Stomach (tissue), 4 donors: ENCODE measurements at regions not wholly inside any gene's neighbourhood (a gene's known extent, or its start where the extent isn't known, plus 50 kb on each side); places are given as distances from the start of the nearest gene placed in this dataset.

Source experiments
- CTCF ChIP-seq, 7 experiments: fragments of 450-650 bp in 4 of 7; fragments of 200-600 bp in 3 of 7; sonication (generic) in 3 of 7; IDR thresholded peaks; one replicate each; pipeline ENCODE4 v1.5.1; 2016 to 2019; ENCODE audit warnings: antibody characterized with exemption in 7 of 7, control low read depth in 2 of 7, mild to moderate bottlenecking in 1 of 7
- POLR2A ChIP-seq, 4 donors: fragments of 450-650 bp; IDR thresholded peaks; one replicate each; pipeline ENCODE4 v1.6.1; 2016; ENCODE audit warnings: antibody characterized with exemption in 4 of 4, control low read depth in 2 of 4, mild to moderate bottlenecking in 1 of 4, moderate library complexity in 1 of 4

GRCh38 chr11:105393326-105393725 is 216.5 kb upstream of the GRIA4 start:
- no peak for TF ChIP-seq CTCF (IDR thresholded peaks at IDR 0.05)
- no peak for TF ChIP-seq POLR2A (IDR thresholded peaks at IDR 0.05)
